Mammary epithelial cell (primary cell): ENCODE measurements at regions not wholly inside any gene's neighbourhood (a gene's known extent, or its start where the extent isn't known, plus 50 kb on each side); places are given as distances from the start of the nearest gene placed in this dataset.

ENCODE experiments used
- CTCF ChIP-seq, 2 donors: IDR thresholded peaks in 1 of 2; conservative IDR thresholded peaks in 1 of 2; 2 replicates each; pipeline ENCODE4 v1.5.1; 2011 to 2012; ENCODE audit warnings: inconsistent platforms in 2 of 2, low read length in 2 of 2, mild to moderate bottlenecking in 2 of 2, control low read depth in 1 of 2, low read depth in 1 of 2; ENCODE audit not compliant: insufficient read depth in 1 of 2; ENCODE audit errors: extremely low read depth in 1 of 2
- EZH2 ChIP-seq: IDR thresholded peaks from 2 replicates; pipeline ENCODE4 v1.6.1; 2012; ENCODE audit warnings: low read length, inconsistent platforms, borderline replicate concordance

- TF ChIP-seq CTCF (conservative IDR thresholded peaks at IDR 0.05 in 1 of 2, IDR thresholded peaks at IDR 0.05 in 1 of 2; ENCODE audit: extremely low read depth in 1 of 2, insufficient read depth in 1 of 2, low read depth in 1 of 2, low read length in 2 of 2) = no peak
- TF ChIP-seq EZH2 = no peak
These were observed 139.0 kb upstream of the CDH6 start for GRCh38 chr5:31054453-31054852.
